Loucy (cell line): ENCODE measurements at regions not wholly inside any gene's neighbourhood (a gene's known extent, or its start where the extent isn't known, plus 50 kb on each side); places are given as distances from the start of the nearest gene placed in this dataset.

Experiments
- CTCF ChIP-seq: fragments of 200-600 bp; sonication (generic); conservative IDR thresholded peaks from 2 replicates; pipeline ENCODE4 v1.5.1; 2014; ENCODE audit warnings: mild to moderate bottlenecking, antibody characterized with exemption, low read length
- EZH2phosphoT487 ChIP-seq: fragments of 200-600 bp; IDR thresholded peaks from 2 replicates; pipeline ENCODE4 v1.6.1; 2018; ENCODE audit warnings: antibody characterized with exemption, mild to moderate bottlenecking, moderate library complexity, borderline replicate concordance

- no peak for TF ChIP-seq CTCF
- no peak for TF ChIP-seq EZH2phosphoT487
Observed at GRCh38 chr14:85242666-85243065, 287.3 kb upstream of the FLRT2 start.
